Stimulated activated naive CD8-positive, alpha-beta T cell treated with anti-CD3 and anti-CD28 coated beads, Interleukin-15, Interleukin-2, amounts not matched to agents 100 ng/mL and 50 ng/mL, for 24 hours (primary cell): ENCODE measurements at regions not wholly inside any gene's neighbourhood (a gene's known extent, or its start where the extent isn't known, plus 50 kb on each side); places are given as distances from the start of the nearest gene placed in this dataset.
"Not testable (repeated sequence)": the region's sequence is repeated elsewhere in the genome, so short reads cannot be mapped to it uniquely, and the experiment has no call there.

Experiments used
- H3K27ac Mint-ChIP-seq: one replicate; pipeline ENCODE4 v1.8.0; 2021; ENCODE audit warnings: mild to moderate bottlenecking, mixed read lengths
- H3K27me3 Mint-ChIP-seq: one replicate; pipeline ENCODE4 v1.8.0; 2021; ENCODE audit warnings: mixed read lengths
- H3K36me3 Mint-ChIP-seq: one replicate; pipeline ENCODE4 v1.8.0; 2021; ENCODE audit warnings: low read depth, mixed read lengths
- H3K4me1 Mint-ChIP-seq: one replicate; pipeline ENCODE4 v1.8.0; 2021; ENCODE audit warnings: low read depth, mixed read lengths
- H3K4me3 Mint-ChIP-seq: one replicate; pipeline ENCODE4 v1.8.0; 2021; ENCODE audit warnings: mild to moderate bottlenecking, mixed read lengths
- H3K9me3 Mint-ChIP-seq: one replicate; pipeline ENCODE4 v1.8.0; 2021; ENCODE audit warnings: mixed read lengths

GRCh38 chr11:127843483-127844396, 743.6 kb downstream of the ETS1 start:
- Mint-ChIP-seq H3K36me3 (no peaks in the 10 kb centered on the region), H3K27me3 (peaks cover 4% of the 10 kb centered on the region), H3K4me1 (no peaks in the 10 kb centered on the region), H3K9me3 (no peaks in the 10 kb centered on the region), H3K4me3 (no peak overlapping the region), H3K27ac (no peak overlapping the region)

- Mint-ChIP-seq H3K36me3 (no peaks in the 10 kb centered on the region), H3K9me3 (no peaks in the 10 kb centered on the region), H3K27ac (no peak overlapping the region), H3K4me1 (no peaks in the 10 kb centered on the region), H3K27me3 (peaks cover 9% of the 10 kb centered on the region), H3K4me3 (no peak overlapping the region)
Observed at GRCh38 chr11:127825183-127825582, 762.2 kb downstream of the ETS1 start.

- Mint-ChIP-seq H3K36me3 (no peaks in the 10 kb centered on the region), H3K27ac (no peak overlapping the region), H3K9me3 (no peaks in the 10 kb centered on the region), H3K4me1 (no peaks in the 10 kb centered on the region), H3K4me3 (no peak overlapping the region), H3K27me3 (peaks cover 5% of the 10 kb centered on the region)
Observed at GRCh38 chr11:127818625-127819024, 768.7 kb downstream of the ETS1 start.

DNA sequence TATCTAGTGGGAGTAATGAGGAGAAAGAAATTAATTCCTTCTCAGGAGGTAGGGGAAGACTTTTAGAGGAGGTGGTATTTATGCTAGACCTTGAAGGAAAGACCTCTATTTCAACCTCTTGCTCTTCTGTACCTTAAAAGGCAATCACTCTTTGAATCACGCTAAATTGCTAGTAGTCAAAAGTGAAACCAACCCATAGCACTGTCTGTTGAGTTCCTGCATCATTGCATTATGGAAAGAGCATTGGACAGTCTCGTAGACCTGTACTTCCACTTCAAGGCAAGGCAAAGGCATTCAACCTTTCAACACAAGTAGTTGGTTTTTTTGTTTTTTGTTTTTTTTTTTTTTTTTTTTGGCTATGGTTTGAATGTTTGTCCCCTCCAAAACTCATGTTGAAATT, 770.4 kb downstream of the ETS1 start:
- H3K4me3 Mint-ChIP-seq = no peak overlapping the region
- no peaks in the 10 kb centered on the region for H3K4me1 Mint-ChIP-seq

DNA sequence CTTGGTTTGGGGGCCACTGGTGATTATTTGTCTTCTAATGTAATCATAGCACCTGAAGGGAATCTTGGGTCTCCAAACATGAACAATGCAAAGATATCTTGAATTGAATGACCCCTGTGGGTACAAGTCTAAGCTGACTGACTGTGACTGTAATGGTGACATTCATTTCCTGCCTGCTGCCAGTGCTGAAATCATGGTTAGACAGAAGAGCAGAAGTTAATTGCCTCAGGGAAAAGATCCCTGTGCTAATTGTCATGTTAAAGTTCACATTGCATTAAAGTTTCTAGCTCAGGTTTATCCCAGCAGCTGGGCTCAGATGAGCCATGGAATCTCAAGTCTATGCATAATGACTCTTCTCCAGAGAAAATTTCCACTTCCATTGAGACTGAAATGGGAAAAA, 772.0 kb downstream of the ETS1 start:
- Mint-ChIP-seq H3K9me3 (no peaks in the 10 kb centered on the region), H3K4me3 (no peak overlapping the region), H3K4me1 (no peaks in the 10 kb centered on the region), H3K27me3 (peaks cover 17% of the 10 kb centered on the region), H3K36me3 (no peaks in the 10 kb centered on the region), H3K27ac (no peak overlapping the region)

More for the DNA sequence above, 770.4 kb downstream of the ETS1 start:
- H3K36me3 Mint-ChIP-seq = no peaks in the 10 kb centered on the region
- no peaks in the 10 kb centered on the region for H3K9me3 Mint-ChIP-seq
- H3K27ac Mint-ChIP-seq = no peak overlapping the region
- peaks cover 7% of the 10 kb centered on the region for H3K27me3 Mint-ChIP-seq

GRCh38 chr11:127806501-127806900, 780.9 kb downstream of the ETS1 start:
- H3K4me3 Mint-ChIP-seq = no peak overlapping the region
- H3K9me3 Mint-ChIP-seq = no peaks in the 10 kb centered on the region
- H3K4me1 Mint-ChIP-seq = no peaks in the 10 kb centered on the region
- H3K36me3 Mint-ChIP-seq = no peaks in the 10 kb centered on the region
- H3K27me3 Mint-ChIP-seq = peaks cover 13% of the 10 kb centered on the region
- H3K27ac Mint-ChIP-seq = no peak overlapping the region

DNA sequence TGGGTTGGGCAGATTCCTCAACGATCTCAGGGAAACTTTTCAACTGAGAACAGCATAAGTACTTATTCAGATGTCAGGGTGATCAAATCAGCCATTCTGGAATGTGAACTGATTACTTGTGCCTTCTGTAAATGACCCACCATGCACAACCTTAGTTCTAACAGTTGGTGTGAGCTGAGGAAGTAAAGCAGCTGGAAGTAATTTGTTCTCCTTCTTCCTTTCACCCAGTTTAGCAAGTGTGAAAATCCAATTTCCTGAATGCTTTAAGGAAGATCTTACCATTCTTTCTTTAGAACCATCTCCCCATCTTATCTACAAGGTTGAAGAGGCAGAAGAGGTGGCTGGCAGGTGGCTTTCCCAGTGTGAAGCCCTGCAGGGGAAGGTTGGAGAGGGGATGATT, 781.6 kb downstream of the ETS1 start:
- H3K36me3 Mint-ChIP-seq = no peaks in the 10 kb centered on the region
- H3K27me3 Mint-ChIP-seq = peaks cover 6% of the 10 kb centered on the region

GRCh38 chr11:127804747-127805400, 782.5 kb downstream of the ETS1 start:
- Mint-ChIP-seq H3K9me3 (no peaks in the 10 kb centered on the region), H3K27me3 (peaks cover 10% of the 10 kb centered on the region), H3K4me3 (no peak overlapping the region), H3K36me3 (no peaks in the 10 kb centered on the region), H3K27ac (no peak overlapping the region), H3K4me1 (no peaks in the 10 kb centered on the region)

More for the DNA sequence above, 781.6 kb downstream of the ETS1 start:
- Mint-ChIP-seq H3K4me1 (no peaks in the 10 kb centered on the region), H3K4me3 (no peak overlapping the region), H3K27ac (no peak overlapping the region), H3K9me3 (no peaks in the 10 kb centered on the region)

DNA sequence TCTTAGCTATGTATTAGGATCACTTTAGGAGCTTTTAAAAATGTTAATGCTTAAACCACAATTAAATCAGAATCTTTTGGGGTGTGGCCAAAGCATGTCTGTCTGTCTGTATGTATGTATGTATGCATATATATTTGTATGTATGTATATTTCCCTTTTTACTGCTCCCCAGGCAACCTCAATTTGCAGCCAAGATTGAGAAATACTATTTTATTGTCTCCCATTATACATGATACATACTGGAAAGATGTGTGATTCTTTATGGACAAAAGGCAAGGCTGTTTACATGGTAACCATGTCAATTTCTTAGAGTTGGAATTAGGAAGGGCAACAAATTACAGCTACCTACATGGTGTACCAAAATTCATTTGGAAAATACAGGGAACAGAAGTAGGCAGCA, 783.6 kb downstream of the ETS1 start:
- H3K9me3 Mint-ChIP-seq = no peaks in the 10 kb centered on the region
- H3K27ac Mint-ChIP-seq = no peak overlapping the region
- no peaks in the 10 kb centered on the region for H3K4me1 Mint-ChIP-seq
- no peaks in the 10 kb centered on the region for H3K36me3 Mint-ChIP-seq
- H3K4me3 Mint-ChIP-seq = no peak overlapping the region
- H3K27me3 Mint-ChIP-seq = peaks cover 12% of the 10 kb centered on the region

- H3K27ac Mint-ChIP-seq = no peak overlapping the region
- no peak overlapping the region for H3K4me3 Mint-ChIP-seq
- H3K27me3 Mint-ChIP-seq = peaks cover 12% of the 10 kb centered on the region
- H3K36me3 Mint-ChIP-seq = no peaks in the 10 kb centered on the region
- H3K4me1 Mint-ChIP-seq = no peaks in the 10 kb centered on the region
- no peaks in the 10 kb centered on the region for H3K9me3 Mint-ChIP-seq
Observed at GRCh38 chr11:127800989-127801688, 786.2 kb downstream of the ETS1 start.

GRCh38 chr11:127795326-127795725, 792.0 kb downstream of the ETS1 start:
- Mint-ChIP-seq H3K27me3 (peaks cover 7% of the 10 kb centered on the region), H3K9me3 (no peaks in the 10 kb centered on the region), H3K4me1 (no peaks in the 10 kb centered on the region), H3K36me3 (no peaks in the 10 kb centered on the region), H3K27ac (no peak overlapping the region), H3K4me3 (no peak overlapping the region)

- H3K36me3 Mint-ChIP-seq = no peaks in the 10 kb centered on the region
- no peaks in the 10 kb centered on the region for H3K9me3 Mint-ChIP-seq
- H3K4me3 Mint-ChIP-seq = no peak overlapping the region
- peaks cover 2% of the 10 kb centered on the region for H3K27me3 Mint-ChIP-seq
- no peak overlapping the region for H3K27ac Mint-ChIP-seq
- no peaks in the 10 kb centered on the region for H3K4me1 Mint-ChIP-seq
Observed at GRCh38 chr11:127791844-127792243, 791.3 kb upstream of the KIRREL3 start.

DNA sequence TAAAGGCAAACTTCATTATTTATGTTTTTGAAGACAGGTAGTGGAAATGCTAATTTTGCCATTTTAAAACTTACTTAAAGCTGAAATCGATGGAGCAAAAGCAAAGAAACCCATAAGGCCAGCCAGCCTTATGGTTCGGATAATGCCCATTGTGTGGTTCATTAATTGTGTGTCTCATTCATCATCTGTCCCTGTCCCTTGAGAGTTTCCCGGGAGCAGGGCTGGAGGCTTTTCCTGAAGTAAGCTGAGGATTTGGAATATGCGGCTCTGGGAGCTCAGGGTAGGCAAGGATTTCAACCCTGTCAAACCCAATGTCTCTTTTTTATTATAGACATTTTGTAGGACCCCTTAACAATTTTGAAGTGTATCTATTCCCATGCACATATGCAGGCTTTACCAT, 790.0 kb upstream of the KIRREL3 start:
- Mint-ChIP-seq H3K4me1 (no peaks in the 10 kb centered on the region), H3K27ac (no peak overlapping the region), H3K9me3 (no peaks in the 10 kb centered on the region), H3K4me3 (no peak overlapping the region), H3K27me3 (peaks cover 4% of the 10 kb centered on the region), H3K36me3 (no peaks in the 10 kb centered on the region)

GRCh38 chr11:127789927-127790326, 789.4 kb upstream of the KIRREL3 start:
- H3K36me3 Mint-ChIP-seq = no peaks in the 10 kb centered on the region
- H3K4me3 Mint-ChIP-seq = no peak overlapping the region
- H3K4me1 Mint-ChIP-seq = no peaks in the 10 kb centered on the region

DNA sequence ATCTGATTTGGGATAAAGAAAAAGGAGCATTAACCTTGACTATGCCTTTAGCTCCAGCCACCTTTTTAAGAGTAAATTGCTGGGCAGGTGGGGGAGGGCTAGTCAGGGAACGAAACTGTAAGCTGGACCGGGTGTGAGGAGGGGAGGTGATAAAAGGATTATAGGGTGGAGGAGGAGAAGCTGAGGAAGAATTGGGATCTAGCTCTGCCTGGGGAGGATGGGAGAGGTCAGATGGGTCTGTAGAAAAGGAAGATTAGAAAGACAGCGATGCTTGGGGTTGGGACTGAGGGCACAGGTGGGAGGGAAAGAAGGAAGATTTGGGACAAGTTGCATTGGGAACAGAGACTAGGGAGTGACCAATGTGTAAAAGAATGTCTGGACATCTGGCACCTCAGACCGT, 772.4 kb upstream of the KIRREL3 start:
- H3K27me3 Mint-ChIP-seq, H3K27ac Mint-ChIP-seq, H3K4me3 Mint-ChIP-seq, H3K36me3 Mint-ChIP-seq, H3K4me1 Mint-ChIP-seq, H3K9me3 Mint-ChIP-seq: not testable (repeated sequence)

More at GRCh38 chr11:127789927-127790326, 789.4 kb upstream of the KIRREL3 start:
- Mint-ChIP-seq H3K9me3 (no peaks in the 10 kb centered on the region), H3K27me3 (peaks cover 4% of the 10 kb centered on the region), H3K27ac (no peak overlapping the region)
